ENCODE measurements at regions not wholly inside any gene's neighbourhood (a gene's known extent, or its start where the extent isn't known, plus 50 kb on each side); places are given as distances from the start of the nearest gene placed in this dataset.

GRCh38 chr12:114774197-114774596 is 90.2 kb upstream of the TBX3 start:
- no peak for TF ChIP-seq CTCF (IDR thresholded peaks at IDR 0.05)
- intact Hi-C loops (cut with DNase I; ENCODE audit: low total_unique reads) = no loop called here
- H3K4me3 ChIP-seq (ENCODE audit: low read depth, poor library complexity, severe bottlenecking) = no peak overlapping the region
- 87 to 90% methylated on average over 11 of the region's 11 CpGs for WGBS, 2 donors
- DNase-seq (ENCODE audit: low spot score in 2 of 2) = no peak

- intact Hi-C loops (cut with DNase I; ENCODE audit: low total_unique reads) = no loop called here
- WGBS, 2 donors = 78 to 89% methylated on average over 3 of the region's 3 CpGs
- no peak for DNase-seq (ENCODE audit: low spot score in 2 of 2)
These were observed 86.3 kb upstream of the TBX3 start for GRCh38 chr12:114770323-114770722.

GRCh38 chr12:114769634-114770033 is 85.7 kb upstream of the TBX3 start:
- no peak overlapping the region for H3K4me3 ChIP-seq (ENCODE audit: low read depth, poor library complexity, severe bottlenecking)
- no peak for DNase-seq (ENCODE audit: low spot score in 2 of 2)
- 87% methylated on average over 4 of the region's 4 CpGs for WGBS, 2 donors
- intact Hi-C loops (cut with DNase I; ENCODE audit: low total_unique reads) = no loop called here
- TF ChIP-seq POLR2A (IDR thresholded peaks at IDR 0.05) = no peak
- no peak for TF ChIP-seq CTCF (IDR thresholded peaks at IDR 0.05)

More at GRCh38 chr12:114770323-114770722, 86.3 kb upstream of the TBX3 start:
- no peak overlapping the region for H3K4me3 ChIP-seq (ENCODE audit: low read depth, poor library complexity, severe bottlenecking)
- TF ChIP-seq POLR2A (IDR thresholded peaks at IDR 0.05) (no peak), CTCF (IDR thresholded peaks at IDR 0.05) (no peak)

- no peak overlapping the region for H3K4me3 ChIP-seq (ENCODE audit: low read depth, poor library complexity, severe bottlenecking)
- DNase-seq (ENCODE audit: low spot score in 2 of 2) = no peak
- intact Hi-C loops (cut with DNase I; ENCODE audit: low total_unique reads) = no loop called here
- TF ChIP-seq CTCF (IDR thresholded peaks at IDR 0.05) = no peak
- TF ChIP-seq POLR2A (IDR thresholded peaks at IDR 0.05) = no peak
- WGBS, 2 donors = 67 to 71% methylated on average over 14 of the region's 14 CpGs
These were observed 84.1 kb upstream of the TBX3 start for GRCh38 chr12:114767906-114768722.

- intact Hi-C loops (cut with DNase I; ENCODE audit: low total_unique reads) = no loop called here
- no peak overlapping the region for H3K4me3 ChIP-seq (ENCODE audit: low read depth, poor library complexity, severe bottlenecking)
- 78 to 80% methylated on average over 19 of the region's 19 CpGs for WGBS, 2 donors
- DNase-seq (ENCODE audit: low spot score in 2 of 2) = no peak
- TF ChIP-seq CTCF (IDR thresholded peaks at IDR 0.05) = no peak
- no peak for TF ChIP-seq POLR2A (IDR thresholded peaks at IDR 0.05)
These were observed 83.2 kb upstream of the TBX3 start for GRCh38 chr12:114767084-114767760.

All from lower leg skin (tissue), 4 donors.